Ovary (tissue), 7 donors: ENCODE measurements at regions not wholly inside any gene's neighbourhood (a gene's known extent, or its start where the extent isn't known, plus 50 kb on each side); places are given as distances from the start of the nearest gene placed in this dataset.
"Not testable (repeated sequence)": the region's sequence is repeated elsewhere in the genome, so short reads cannot be mapped to it uniquely, and the experiment has no call there.

Source experiments
- DNase-seq, 5 donors: peaks; one replicate each; pipeline ENCODE4 v3.0.0-alpha.2; 2019 to 2020
- H3K27ac ChIP-seq, 2 donors: fragments of 200-600 bp; one replicate each; pipeline versions ENCODE4 v1.5.1 to v1.8.0; 2019 to 2022
- H3K27me3 ChIP-seq: fragments of 200-600 bp; one replicate; pipeline ENCODE4 v1.8.0; 2022
- H3K36me3 ChIP-seq: fragments of 200-600 bp; sonication (generic); one replicate; pipeline ENCODE4 v1.5.1; 2019
- H3K4me1 ChIP-seq: one replicate; pipeline ENCODE4 v1.8.1; 2013; ENCODE audit warnings: mild to moderate bottlenecking, moderate library complexity; ENCODE audit not compliant: insufficient read depth
- H3K4me3 ChIP-seq: fragments of 200-600 bp; sonication (generic); one replicate; pipeline ENCODE4 v1.5.1; 2017
- H3K9me3 ChIP-seq, 2 donors: fragments of 200-600 bp in 1 of 2; sonication (generic) in 1 of 2; one replicate each; pipeline versions ENCODE4 v1.5.1 to v1.8.1; 2013 to 2019; ENCODE audit warnings: mild to moderate bottlenecking in 1 of 2, moderate library complexity in 1 of 2
- CTCF ChIP-seq, 3 donors: fragments of 450-650 bp in 2 of 3; fragments of 200-600 bp in 1 of 3; IDR thresholded peaks; one replicate each; pipeline versions ENCODE4 v1.5.1 to v1.8.0; 2016 to 2022; ENCODE audit warnings: antibody characterized with exemption in 3 of 3, mild to moderate bottlenecking in 1 of 3
- EP300 ChIP-seq: sonication (generic); formaldehyde crosslinking; IDR thresholded peaks from one replicate; pipeline ENCODE4 v1.6.1; 2017; ENCODE audit warnings: antibody characterized with exemption
- POLR2A ChIP-seq: fragments of 450-650 bp; IDR thresholded peaks from one replicate; pipeline ENCODE4 v1.6.1; 2017; ENCODE audit warnings: antibody characterized with exemption, mild to moderate bottlenecking, moderate library complexity
- WGBS, 3 donors: extraction: QIAGEN DNeasy Blood & Tissue Kit in 1 of 3; methylation state at CpG; one replicate each; pipeline versions ENCODE4 v1.1.5 to v1.1.7; 2013 to 2017; 5-methylcytosine and 5-hydroxymethylcytosine counted together
- intact Hi-C, 4 donors: fragments of 100-400 bp; cut with DNase I; formaldehyde crosslinking; loops; one replicate each; pipeline versions ENCODE4 v1.11.0 to v1.15.1; 2022 to 2023
- donor health status: DM: no; HTN: no; CAD: no; lungs with moderate emphysema.
- donor health status: DM: no; HTN: no; CAD: no.
- donor health status: Bipolar disorder and iron deficiency.
- donor health status: DM: no; HTN: no; CAD: no.
- donor health status: DM: yes; HTN: yes; CAD: no.

DNA sequence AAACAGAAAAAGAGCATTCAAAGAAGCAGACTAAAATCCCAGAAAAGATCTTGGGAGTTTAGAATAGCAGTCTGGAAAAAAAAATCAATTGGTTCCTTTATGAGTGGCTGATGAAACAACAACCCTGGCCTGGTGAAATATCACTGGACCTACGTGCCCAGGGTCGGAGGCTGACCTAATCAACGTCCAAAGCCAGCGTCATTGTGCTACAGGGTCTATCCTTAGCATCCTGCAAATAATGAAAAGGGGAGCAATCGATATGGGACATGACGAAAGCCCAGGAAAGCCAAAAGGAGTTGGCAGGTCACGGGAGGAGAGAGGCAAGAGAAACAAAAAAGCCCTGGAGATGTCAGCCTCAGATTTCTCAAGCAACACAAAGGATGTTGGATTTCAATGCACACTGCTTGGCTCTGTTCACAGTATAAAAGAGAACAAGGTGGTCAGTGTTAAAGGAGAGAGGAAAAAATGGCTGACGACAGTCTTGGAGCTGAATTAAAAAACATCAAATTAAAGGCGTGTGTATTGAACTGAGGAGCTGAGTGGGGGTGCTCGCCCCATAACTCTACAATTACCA is 148.8 kb downstream of the BLID start:
- Histone ChIP-seq H3K9me3 (no peaks in the 10 kb centered on the region), H3K27me3 (no peaks in the 10 kb centered on the region), H3K4me1 (peaks cover 6% of the 10 kb centered on the region), H3K36me3 (no peaks in the 10 kb centered on the region), H3K27ac (no peak overlapping the region), H3K4me3 (no peak overlapping the region)
- no peak for DNase-seq
- WGBS, 3 donors: 93 to 95% (median 93%) methylated on average over 10 of the region's 10 CpGs
- no peak for TF ChIP-seq POLR2A
- TF ChIP-seq EP300: no peak
- no peak for TF ChIP-seq CTCF (IDR thresholded peaks at IDR 0.05)
- intact Hi-C loops: no loop called here

- Histone ChIP-seq H3K36me3 (no peaks in the 10 kb centered on the region), H3K27me3 (no peaks in the 10 kb centered on the region), H3K27ac (no peak overlapping the region), H3K4me1 (peaks cover 13% of the 10 kb centered on the region), H3K4me3 (no peak overlapping the region), H3K9me3 (no peaks in the 10 kb centered on the region)
- TF ChIP-seq CTCF (IDR thresholded peaks at IDR 0.05): no peak
- no peak for TF ChIP-seq EP300
- TF ChIP-seq POLR2A: no peak
- DNase-seq: peak in 4 of 5 donors; percentile 23 to 46 (median 30)
- 46 to 61% (median 49%) methylated on average over 4 of the region's 4 CpGs for WGBS, 3 donors
- intact Hi-C loops: no loop called here
Measured at GRCh38 chr11:121965330-121965729, 150.7 kb downstream of the BLID start.

DNA sequence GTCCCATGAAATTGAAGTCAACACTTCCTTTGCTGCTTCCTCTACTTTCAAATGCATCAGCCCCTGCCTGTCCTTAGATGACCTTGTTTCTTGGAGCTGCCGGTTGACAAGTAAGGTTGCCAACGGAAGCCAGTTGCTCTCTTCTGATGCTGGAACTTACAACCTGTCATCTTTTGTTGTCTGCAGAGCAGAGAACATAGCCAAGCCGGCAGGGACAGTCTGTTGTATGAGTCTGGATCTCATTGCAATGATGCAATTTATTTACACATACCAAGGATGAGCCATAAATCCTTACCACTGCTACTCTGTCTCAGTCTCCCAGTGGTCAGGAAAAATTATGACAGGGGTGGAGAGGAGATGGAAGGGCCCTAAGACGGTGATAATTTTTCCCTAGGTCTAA is 151.4 kb downstream of the BLID start:
- no peak for DNase-seq
- H3K4me3 ChIP-seq: no peak overlapping the region
- TF ChIP-seq POLR2A (no peak), EP300 (no peak), CTCF (IDR thresholded peaks at IDR 0.05) (no peak)
- peaks cover 13% of the 10 kb centered on the region for H3K4me1 ChIP-seq
- 36 to 39% (median 37%) methylated on average over 4 of the region's 4 CpGs for WGBS, 3 donors
- H3K36me3 ChIP-seq: no peaks in the 10 kb centered on the region
- no peak overlapping the region for H3K27ac ChIP-seq
- intact Hi-C loops: no loop called here
- H3K9me3 ChIP-seq: no peaks in the 10 kb centered on the region
- no peaks in the 10 kb centered on the region for H3K27me3 ChIP-seq

DNA sequence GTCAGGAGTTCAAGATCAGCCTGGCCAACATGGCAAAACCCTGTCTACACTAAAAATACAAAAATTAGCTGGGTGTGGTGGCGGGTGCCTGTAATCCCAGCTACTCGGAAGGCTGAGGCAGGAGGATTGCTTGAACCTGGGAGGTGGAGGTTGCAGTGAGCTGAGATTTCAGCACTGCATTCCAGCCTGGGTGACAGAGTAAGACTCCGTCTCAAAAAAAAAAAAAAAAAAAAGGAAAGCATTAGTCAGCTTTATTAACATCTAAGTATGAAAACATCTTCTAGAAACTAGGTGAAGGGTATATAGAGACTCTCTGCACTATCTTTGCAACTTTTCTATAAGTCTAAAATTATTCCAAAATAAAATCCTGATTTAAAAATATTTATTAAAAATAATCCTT is 152.2 kb downstream of the BLID start:
- H3K36me3 ChIP-seq, H3K4me3 ChIP-seq, H3K27ac ChIP-seq, intact Hi-C loops, DNase-seq, H3K27me3 ChIP-seq, H3K9me3 ChIP-seq: not testable (repeated sequence)
- WGBS, 3 donors: 69 to 76% (median 74%) methylated on average over 3 of the region's 3 CpGs
- H3K4me1 ChIP-seq: peaks cover 13% of the 10 kb centered on the region

DNA sequence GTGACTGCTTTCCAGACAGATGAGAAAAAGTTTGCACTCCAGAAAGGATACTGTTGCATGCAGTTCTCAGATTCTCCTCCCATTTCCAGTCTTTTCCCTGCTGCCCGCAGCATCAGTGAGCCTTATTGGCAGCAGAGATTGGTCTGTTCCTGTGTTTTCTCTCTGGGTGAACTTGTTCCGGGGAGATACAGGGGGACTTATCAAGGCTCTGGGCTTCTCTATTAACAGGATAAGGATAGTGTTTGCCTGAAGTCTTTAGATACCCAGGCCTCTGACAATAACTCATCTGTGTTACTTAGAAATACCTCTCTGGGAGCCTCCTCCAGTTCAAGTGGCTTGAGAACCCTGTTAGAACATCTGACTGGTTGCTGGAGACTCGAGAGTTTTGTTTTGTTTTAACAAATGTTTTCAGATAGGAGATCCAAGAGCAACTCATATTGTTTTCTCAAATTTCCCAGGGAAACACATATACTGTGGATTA is 154.7 kb downstream of the BLID start:
- peak in 3 of 5 donors; percentile 29 to 43 (median 40) for DNase-seq
- intact Hi-C loops: no loop called here
- Histone ChIP-seq H3K27me3 (no peaks in the 10 kb centered on the region), H3K4me3 (no peak overlapping the region), H3K4me1 (peaks cover 13% of the 10 kb centered on the region), H3K27ac (peak overlapping the region in 1 of 2 donors; percentile 63), H3K9me3 (no peaks in the 10 kb centered on the region), H3K36me3 (no peaks in the 10 kb centered on the region)
- no peak for TF ChIP-seq EP300
- no peak for TF ChIP-seq POLR2A
- TF ChIP-seq CTCF (IDR thresholded peaks at IDR 0.05): no peak
- WGBS, 3 donors: 7 to 10% (median 9%) methylated on average over 3 of the region's 3 CpGs
